T-cell (primary cell): ENCODE measurements at regions not wholly inside any gene's neighbourhood (a gene's known extent, or its start where the extent isn't known, plus 50 kb on each side); places are given as distances from the start of the nearest gene placed in this dataset.

ENCODE experiments used
- ATAC-seq, 4 experiments: fragments of 200-7000 bp in 3 of 4; fragments of 150-1000 bp in 1 of 4; cut with Tn5 transposase; replicated peaks in 1 of 4; 1 replicate in 3 of 4; 2 replicates in 1 of 4; pipeline ENCODE4 v1.10.0; 2021; ENCODE audit warnings: moderate library complexity in 3 of 4, mild to moderate bottlenecking in 2 of 4, moderate number of reproducible peaks in 1 of 4
- CTCF ChIA-PET, 2 donors: fragments of 300-600 bp; sonication (Branson Sonifier 250); formaldehyde crosslinking; loops; one replicate each; lab custom pipeline; 2022; ENCODE audit warnings: antibody characterized with exemption in 2 of 2; lab: Charles Lee
- POLR2A ChIA-PET, 2 donors: fragments of 300-600 bp; sonication (Branson Sonifier 250); formaldehyde crosslinking; loops; one replicate each; lab custom pipeline; 2022; ENCODE audit warnings: antibody characterized with exemption in 2 of 2; lab: Charles Lee
- DNase-seq, 35 experiments: peaks; one replicate each; pipeline versions ENCODE4 v3.0.0 to v3.0.0-alpha.2; 2013 to 2023
- H3K27ac ChIP-seq: one replicate; pipeline ENCODE4 v1.5.1; 2013; ENCODE audit warnings: low read length
- H3K27me3 ChIP-seq, 2 experiments: replicated peaks in 1 of 2; 1 replicate in 1 of 2; 2 replicates in 1 of 2; pipeline versions ENCODE4 v1.6.1 to v1.7.0; 2013; ENCODE audit warnings: low read length in 1 of 2, mixed read lengths in 1 of 2; ENCODE audit not compliant: control insufficient read depth in 2 of 2, insufficient read depth in 2 of 2; ENCODE audit errors: extremely low read depth in 1 of 2
- H3K36me3 ChIP-seq, 2 donors: 1 replicate in 1 of 2; 2 replicates in 1 of 2; pipeline versions ENCODE4 v1.6.1 to v1.7.0; 2013; ENCODE audit warnings: low read length in 1 of 2; ENCODE audit not compliant: control insufficient read depth in 2 of 2, insufficient read depth in 1 of 2; ENCODE audit errors: extremely low read depth in 1 of 2
- H3K4me1 ChIP-seq, 2 experiments: 1 replicate in 1 of 2; 2 replicates in 1 of 2; pipeline versions ENCODE4 v1.6.1 to v1.7.0; 2013; ENCODE audit warnings: low read length in 2 of 2, mixed read lengths in 1 of 2; ENCODE audit not compliant: insufficient read depth in 2 of 2, control insufficient read depth in 1 of 2; ENCODE audit errors: extremely low read depth in 1 of 2
- H3K4me3 ChIP-seq, 2 donors: 1 replicate in 1 of 2; 2 replicates in 1 of 2; pipeline versions ENCODE4 v1.5.1 to v1.7.0; 2013; ENCODE audit warnings: mild to moderate bottlenecking in 2 of 2, low read length in 1 of 2, moderate library complexity in 1 of 2; ENCODE audit not compliant: control insufficient read depth in 1 of 2; ENCODE audit errors: extremely low read depth in 1 of 2
- H3K9me3 ChIP-seq: 2 replicates; pipeline ENCODE4 v1.7.0; 2013
- H3K27ac Mint-ChIP-seq, 2 donors: one replicate each; pipeline ENCODE4 v1.8.0; 2020 to 2021; ENCODE audit warnings: mild to moderate bottlenecking in 2 of 2, mixed read lengths in 2 of 2
- H3K27me3 Mint-ChIP-seq, 2 donors: one replicate each; pipeline ENCODE4 v1.8.0; 2021 to 2022; ENCODE audit warnings: mixed read lengths in 2 of 2
- H3K36me3 Mint-ChIP-seq: one replicate; pipeline ENCODE4 v1.8.0; 2021; ENCODE audit warnings: mixed read lengths
- H3K4me1 Mint-ChIP-seq, 3 donors: one replicate each; pipeline ENCODE4 v1.8.0; 2020 to 2022; ENCODE audit warnings: mixed read lengths in 3 of 3, mild to moderate bottlenecking in 1 of 3
- H3K4me3 Mint-ChIP-seq, 3 donors: one replicate each; pipeline ENCODE4 v1.8.0; 2020 to 2022; ENCODE audit warnings: mild to moderate bottlenecking in 3 of 3, mixed read lengths in 3 of 3, moderate library complexity in 3 of 3
- H3K9me3 Mint-ChIP-seq, 3 donors: one replicate each; pipeline ENCODE4 v1.8.0; 2020 to 2022; ENCODE audit warnings: mixed read lengths in 3 of 3
- WGBS: methylation state at CpG from one replicate; pipeline ENCODE4 v1.1.5; 2013; ENCODE audit warnings: missing lambda C conversion rate; ENCODE audit not compliant: insufficient coverage; 5-methylcytosine and 5-hydroxymethylcytosine counted together

GRCh38 chrX:118211891-118212816 lies 95.5 kb upstream of the KLHL13 start:
- ChIA-PET CTCF (no interaction called here), POLR2A (no interaction called here)
- no peaks in the 10 kb centered on the region for H3K36me3 Mint-ChIP-seq
- Histone ChIP-seq H3K36me3 (no peaks in the 10 kb centered on the region), H3K9me3 (no peaks in the 10 kb centered on the region), H3K27ac (no peak overlapping the region), H3K27me3 (no peaks in the 10 kb centered on the region), H3K4me3 (no peak overlapping the region), H3K4me1 (no peaks in the 10 kb centered on the region)
- peaks cover 8 to 17% of the 10 kb centered on the region in 2 donors for H3K27me3 Mint-ChIP-seq
- DNase-seq (no peak), ATAC-seq (no peak)
- H3K4me1 Mint-ChIP-seq = no peaks in the 10 kb centered on the region
- H3K9me3 Mint-ChIP-seq = no peaks in the 10 kb centered on the region
- H3K27ac Mint-ChIP-seq = no peak overlapping the region
- H3K4me3 Mint-ChIP-seq = no peak overlapping the region
- 100% methylated on average over 2 of the region's 10 CpGs for WGBS

GRCh38 chrX:118212817-118213183 lies 96.2 kb upstream of the KLHL13 start:
- Mint-ChIP-seq H3K4me3 (no peak overlapping the region), H3K36me3 (no peaks in the 10 kb centered on the region), H3K4me1 (no peaks in the 10 kb centered on the region), H3K9me3 (no peaks in the 10 kb centered on the region), H3K27me3 (peaks cover 8 to 17% of the 10 kb centered on the region in 2 donors), H3K27ac (no peak overlapping the region)
- ATAC-seq (no peak), DNase-seq (no peak)
- Histone ChIP-seq H3K9me3 (no peaks in the 10 kb centered on the region), H3K27ac (no peak overlapping the region), H3K36me3 (no peaks in the 10 kb centered on the region), H3K4me1 (no peaks in the 10 kb centered on the region), H3K4me3 (no peak overlapping the region), H3K27me3 (no peaks in the 10 kb centered on the region)
- ChIA-PET CTCF (no interaction called here), POLR2A (no interaction called here)
- WGBS = 0% methylated on average over 1 of the region's 2 CpGs

GRCh38 chrX:118215346-118215745 lies 98.7 kb upstream of the KLHL13 start:
- Mint-ChIP-seq H3K27me3 (peaks cover 8 to 18% of the 10 kb centered on the region in 2 donors), H3K36me3 (no peaks in the 10 kb centered on the region), H3K4me1 (no peaks in the 10 kb centered on the region), H3K9me3 (no peaks in the 10 kb centered on the region), H3K27ac (no peak overlapping the region), H3K4me3 (no peak overlapping the region)
- ChIA-PET CTCF (no interaction called here), POLR2A (no interaction called here)
- Histone ChIP-seq H3K9me3 (no peaks in the 10 kb centered on the region), H3K4me1 (no peaks in the 10 kb centered on the region), H3K36me3 (no peaks in the 10 kb centered on the region), H3K27ac (no peak overlapping the region), H3K27me3 (no peaks in the 10 kb centered on the region), H3K4me3 (no peak overlapping the region)
- WGBS = no CpG with 5 or more reads among the region's 2 CpGs
- ATAC-seq = no peak
- DNase-seq = no peak

GRCh38 chrX:118216087-118216486 lies 99.5 kb upstream of the KLHL13 start:
- ATAC-seq (no peak), DNase-seq (no peak)
- no peaks in the 10 kb centered on the region for H3K4me1 Mint-ChIP-seq

GRCh38 chrX:118216509-118216908 lies 99.9 kb upstream of the KLHL13 start:
- peaks cover 8 to 16% of the 10 kb centered on the region in 2 donors for H3K27me3 Mint-ChIP-seq
- no peak overlapping the region for H3K27ac Mint-ChIP-seq

More at GRCh38 chrX:118216087-118216486, 99.5 kb upstream of the KLHL13 start:
- Histone ChIP-seq H3K4me3 (no peak overlapping the region), H3K27ac (no peak overlapping the region), H3K9me3 (no peaks in the 10 kb centered on the region), H3K4me1 (no peaks in the 10 kb centered on the region), H3K36me3 (no peaks in the 10 kb centered on the region), H3K27me3 (no peaks in the 10 kb centered on the region)
- Mint-ChIP-seq H3K27ac (no peak overlapping the region), H3K4me3 (no peak overlapping the region), H3K36me3 (no peaks in the 10 kb centered on the region), H3K9me3 (no peaks in the 10 kb centered on the region), H3K27me3 (peaks cover 8 to 21% of the 10 kb centered on the region in 2 donors)
- POLR2A ChIA-PET = no interaction called here
- 50% methylated on average over 2 of the region's 3 CpGs for WGBS
- CTCF ChIA-PET = no interaction called here

GRCh38 chrX:118218079-118218478 lies 101.5 kb upstream of the KLHL13 start:
- ChIA-PET CTCF (no interaction called here), POLR2A (no interaction called here)
- WGBS = 100% methylated on average over 2 of the region's 5 CpGs

More at GRCh38 chrX:118216509-118216908, 99.9 kb upstream of the KLHL13 start:
- H3K9me3 Mint-ChIP-seq = no peaks in the 10 kb centered on the region
- 65% methylated on average over 2 of the region's 5 CpGs for WGBS
- H3K36me3 Mint-ChIP-seq = no peaks in the 10 kb centered on the region
- H3K4me1 Mint-ChIP-seq = no peaks in the 10 kb centered on the region
- no peak overlapping the region for H3K27ac ChIP-seq
- no peaks in the 10 kb centered on the region for H3K9me3 ChIP-seq
- no peak for ATAC-seq
- no peak overlapping the region for H3K4me3 ChIP-seq
- ChIA-PET CTCF (no interaction called here), POLR2A (no interaction called here)
- H3K36me3 ChIP-seq = no peaks in the 10 kb centered on the region
- no peak overlapping the region for H3K4me3 Mint-ChIP-seq
- H3K27me3 ChIP-seq = no peaks in the 10 kb centered on the region
- H3K4me1 ChIP-seq = no peaks in the 10 kb centered on the region
- no peak for DNase-seq

More at GRCh38 chrX:118218079-118218478, 101.5 kb upstream of the KLHL13 start:
- Mint-ChIP-seq H3K4me3 (no peak overlapping the region), H3K27me3 (peaks cover 7 to 16% of the 10 kb centered on the region in 2 donors), H3K9me3 (no peaks in the 10 kb centered on the region), H3K27ac (no peak overlapping the region), H3K36me3 (no peaks in the 10 kb centered on the region), H3K4me1 (no peaks in the 10 kb centered on the region)
- H3K27me3 ChIP-seq = no peaks in the 10 kb centered on the region
- ATAC-seq (no peak), DNase-seq (no peak)
- H3K4me1 ChIP-seq = no peaks in the 10 kb centered on the region
- no peak overlapping the region for H3K4me3 ChIP-seq
- no peaks in the 10 kb centered on the region for H3K36me3 ChIP-seq
- no peaks in the 10 kb centered on the region for H3K9me3 ChIP-seq
- no peak overlapping the region for H3K27ac ChIP-seq
